ENCODE measurements at regions not wholly inside any gene's neighbourhood (a gene's known extent, or its start where the extent isn't known, plus 50 kb on each side); places are given as distances from the start of the nearest gene placed in this dataset.

- TF ChIP-seq FOXK2 (IDR thresholded peaks at IDR 0.05) (no peak), NRF1 (conservative IDR thresholded peaks at IDR 0.05; ENCODE audit: low read depth, low read length) (no peak), POLR2AphosphoS5 (IDR thresholded peaks at IDR 0.05; ENCODE audit: low read length) (no peak), PAX8 (IDR thresholded peaks at IDR 0.05) (no peak), CTCF (IDR thresholded peaks at IDR 0.05 in 2 of 3, conservative IDR thresholded peaks at IDR 0.05 in 1 of 3; ENCODE audit: control insufficient read depth in 2 of 3, extremely low read depth in 1 of 3, insufficient read depth in 1 of 3, low read depth in 3 of 3, low read length in 3 of 3) (no peak), CHD2 (IDR thresholded peaks at IDR 0.05; ENCODE audit: borderline replicate concordance, low read depth, low read length) (no peak), CBX5 (IDR thresholded peaks at IDR 0.05; ENCODE audit: low read depth) (no peak), SMC3 (IDR thresholded peaks at IDR 0.05; ENCODE audit: borderline replicate concordance, low read length) (no peak), GABPA (IDR thresholded peaks at IDR 0.05; ENCODE audit: low read depth) (no peak)
These were observed 175.5 kb upstream of the ROBO2 start for GRCh38 chr3:76864355-76864754.
